ENCODE measurements at regions not wholly inside any gene's neighbourhood (a gene's known extent, or its start where the extent isn't known, plus 50 kb on each side); places are given as distances from the start of the nearest gene placed in this dataset.

DNA sequence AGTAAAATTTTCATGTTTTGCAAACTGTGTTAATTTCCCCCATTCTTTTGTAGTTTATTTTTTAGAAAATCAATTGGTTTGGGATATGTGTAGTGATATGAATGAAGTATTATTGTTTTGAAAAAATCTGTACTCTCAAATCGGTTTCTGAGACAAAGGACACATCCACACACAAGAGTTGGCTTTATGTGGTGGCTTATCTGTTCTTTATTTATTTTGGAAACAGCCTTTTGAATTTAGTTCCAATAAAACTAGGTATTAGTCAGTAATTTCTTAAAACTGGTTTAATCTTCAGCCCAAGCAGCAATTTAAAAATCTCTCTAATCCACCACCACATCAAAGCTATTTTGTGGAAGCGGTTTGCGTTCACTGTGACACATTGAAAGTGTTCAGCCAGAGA, 741.5 kb upstream of the GRM7 start:
- no peaks in the 10 kb centered on the region for H3K4me1 ChIP-seq
- H3K27ac ChIP-seq: no peak overlapping the region
- TF ChIP-seq POLR2A (IDR thresholded peaks at IDR 0.05): no peak
- TF ChIP-seq, protein P1, sequence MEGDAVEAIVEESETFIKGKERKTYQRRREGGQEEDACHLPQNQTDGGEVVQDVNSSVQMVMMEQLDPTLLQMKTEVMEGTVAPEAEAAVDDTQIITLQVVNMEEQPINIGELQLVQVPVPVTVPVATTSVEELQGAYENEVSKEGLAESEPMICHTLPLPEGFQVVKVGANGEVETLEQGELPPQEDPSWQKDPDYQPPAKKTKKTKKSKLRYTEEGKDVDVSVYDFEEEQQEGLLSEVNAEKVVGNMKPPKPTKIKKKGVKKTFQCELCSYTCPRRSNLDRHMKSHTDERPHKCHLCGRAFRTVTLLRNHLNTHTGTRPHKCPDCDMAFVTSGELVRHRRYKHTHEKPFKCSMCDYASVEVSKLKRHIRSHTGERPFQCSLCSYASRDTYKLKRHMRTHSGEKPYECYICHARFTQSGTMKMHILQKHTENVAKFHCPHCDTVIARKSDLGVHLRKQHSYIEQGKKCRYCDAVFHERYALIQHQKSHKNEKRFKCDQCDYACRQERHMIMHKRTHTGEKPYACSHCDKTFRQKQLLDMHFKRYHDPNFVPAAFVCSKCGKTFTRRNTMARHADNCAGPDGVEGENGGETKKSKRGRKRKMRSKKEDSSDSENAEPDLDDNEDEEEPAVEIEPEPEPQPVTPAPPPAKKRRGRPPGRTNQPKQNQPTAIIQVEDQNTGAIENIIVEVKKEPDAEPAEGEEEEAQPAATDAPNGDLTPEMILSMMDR (IDR thresholded peaks at IDR 0.05): no peak
- no peaks in the 10 kb centered on the region for H3K36me3 ChIP-seq
- H3K27me3 ChIP-seq: no peaks in the 10 kb centered on the region
- no peaks in the 10 kb centered on the region for H3K9me3 ChIP-seq
- no peak for DNase-seq
- intact Hi-C loops (cut with DNase I; ENCODE audit: low total_unique reads): no loop called here
- H3K4me3 ChIP-seq: no peak overlapping the region

GRCh38 chr3:6120786-6121185, 740.1 kb upstream of the GRM7 start:
- Histone ChIP-seq H3K36me3 (no peaks in the 10 kb centered on the region), H3K9me3 (no peaks in the 10 kb centered on the region), H3K4me1 (no peaks in the 10 kb centered on the region), H3K4me3 (no peak overlapping the region), H3K27me3 (no peaks in the 10 kb centered on the region), H3K27ac (no peak overlapping the region)
- TF ChIP-seq, protein P1 (IDR thresholded peaks at IDR 0.05): no peak
- no peak for TF ChIP-seq POLR2A (IDR thresholded peaks at IDR 0.05)
- intact Hi-C loops (cut with DNase I; ENCODE audit: low total_unique reads): no loop called here
- DNase-seq: no peak

DNA sequence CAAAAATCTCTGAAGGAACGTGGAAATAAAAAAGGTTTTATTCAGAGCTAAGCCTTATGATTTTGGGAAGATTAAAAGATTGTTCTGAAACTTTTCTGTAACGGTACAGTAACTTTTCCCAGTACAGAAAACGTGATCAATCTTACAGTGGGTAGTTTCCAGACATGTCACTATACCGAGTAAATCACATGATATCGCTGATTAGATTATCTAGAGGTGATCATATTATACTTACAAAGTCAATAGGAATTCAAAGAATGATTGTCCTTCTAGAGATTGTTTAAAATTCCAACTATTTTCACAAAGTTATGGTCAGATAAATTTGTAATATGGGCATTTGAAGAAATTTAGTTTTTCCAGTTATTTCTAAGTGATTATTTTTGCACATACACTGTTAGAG, 736.0 kb upstream of the GRM7 start:
- TF ChIP-seq POLR2A (IDR thresholded peaks at IDR 0.05): no peak
- TF ChIP-seq, protein P1 (IDR thresholded peaks at IDR 0.05): no peak
- no peaks in the 10 kb centered on the region for H3K27me3 ChIP-seq
- H3K4me1 ChIP-seq: no peaks in the 10 kb centered on the region
- H3K36me3 ChIP-seq: no peaks in the 10 kb centered on the region
- no peak overlapping the region for H3K4me3 ChIP-seq
- intact Hi-C loops (cut with DNase I; ENCODE audit: low total_unique reads): no loop called here
- no peak overlapping the region for H3K27ac ChIP-seq
- DNase-seq: no peak
- H3K9me3 ChIP-seq: no peaks in the 10 kb centered on the region

DNA sequence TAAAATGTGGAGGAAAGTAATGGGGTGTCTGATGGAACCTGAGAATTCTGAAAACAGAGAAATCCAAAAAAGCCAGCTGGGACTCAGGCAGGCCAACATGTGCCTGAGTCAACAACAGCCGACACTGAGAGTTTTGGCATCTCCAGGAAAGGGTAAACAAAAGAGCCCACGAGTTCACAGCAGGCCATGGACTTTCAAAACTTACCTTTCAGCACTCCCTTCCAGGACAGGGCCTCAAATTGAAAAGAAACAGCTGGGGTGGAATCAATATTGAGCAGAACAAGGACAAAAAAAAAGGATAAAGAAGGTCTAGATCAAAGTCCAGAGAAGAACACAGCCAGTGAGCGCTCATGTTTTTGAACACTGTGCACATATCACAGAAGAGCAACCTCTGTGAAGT, 735.4 kb upstream of the GRM7 start:
- H3K27ac ChIP-seq: no peak overlapping the region
- intact Hi-C loops (cut with DNase I; ENCODE audit: low total_unique reads): no loop called here
- H3K4me3 ChIP-seq: no peak overlapping the region
- no peaks in the 10 kb centered on the region for H3K36me3 ChIP-seq
- DNase-seq: no peak
- no peak for TF ChIP-seq POLR2A (IDR thresholded peaks at IDR 0.05)
- TF ChIP-seq, protein P1 (IDR thresholded peaks at IDR 0.05): no peak
- H3K9me3 ChIP-seq: no peaks in the 10 kb centered on the region
- H3K4me1 ChIP-seq: no peaks in the 10 kb centered on the region
- no peaks in the 10 kb centered on the region for H3K27me3 ChIP-seq

GRCh38 chr3:6132684-6133432, 728.1 kb upstream of the GRM7 start:
- Histone ChIP-seq H3K27ac (no peak overlapping the region), H3K4me3 (no peak overlapping the region), H3K36me3 (no peaks in the 10 kb centered on the region), H3K4me1 (no peaks in the 10 kb centered on the region), H3K9me3 (no peaks in the 10 kb centered on the region), H3K27me3 (no peaks in the 10 kb centered on the region)
- TF ChIP-seq POLR2A (IDR thresholded peaks at IDR 0.05): no peak
- TF ChIP-seq, protein P1 (IDR thresholded peaks at IDR 0.05): no peak
- no peak for DNase-seq
- intact Hi-C loops (cut with DNase I; ENCODE audit: low total_unique reads): no loop called here
